Ecto neural progenitor cell (in vitro differentiated cells): ENCODE measurements at regions not wholly inside any gene's neighbourhood (a gene's known extent, or its start where the extent isn't known, plus 50 kb on each side); places are given as distances from the start of the nearest gene placed in this dataset.

Experiments
- DNase-seq: peaks from one replicate; pipeline ENCODE4 v3.0.0-alpha.2; 2018; ENCODE audit warnings: low spot score

GRCh38 chr1:195071461-195071860 is 1536.8 kb downstream of the KCNT2 start:
- no peak for DNase-seq

GRCh38 chr1:195065437-195065836 is 1542.8 kb downstream of the KCNT2 start:
- no peak for DNase-seq

- DNase-seq, result no peak
Observed at GRCh38 chr1:195064358-195064757, 1543.9 kb downstream of the KCNT2 start.

GRCh38 chr1:195054217-195054687 is 1554.0 kb downstream of the KCNT2 start:
- no peak for DNase-seq

- no peak for DNase-seq
Observed at GRCh38 chr1:195053478-195053877, 1554.8 kb downstream of the KCNT2 start.

GRCh38 chr1:195047772-195048171 is 1560.5 kb downstream of the KCNT2 start:
- no peak for DNase-seq

- DNase-seq, result no peak
Observed at GRCh38 chr1:195045072-195045471, 1563.2 kb downstream of the KCNT2 start.

- no peak for DNase-seq
Observed at GRCh38 chr1:195030793-195031192, 1577.4 kb downstream of the KCNT2 start.

- DNase-seq, result no peak
Observed at GRCh38 chr1:195026792-195027191, 1581.4 kb downstream of the KCNT2 start.

GRCh38 chr1:195019385-195019784 is 1588.9 kb downstream of the KCNT2 start:
- DNase-seq, result no peak

- no peak for DNase-seq
Observed at GRCh38 chr1:195012995-195013394, 1595.2 kb downstream of the KCNT2 start.

- no peak for DNase-seq
Observed at GRCh38 chr1:195005338-195005737, 1602.9 kb downstream of the KCNT2 start.

- no peak for DNase-seq
Observed at GRCh38 chr1:194990483-194990882, 1617.8 kb downstream of the KCNT2 start.

- no peak for DNase-seq
Observed at GRCh38 chr1:194975913-194976312, 1632.3 kb downstream of the KCNT2 start.

- DNase-seq, result no peak
Observed at GRCh38 chr1:194968916-194969315, 1639.3 kb downstream of the KCNT2 start.

- DNase-seq, result no peak
Observed at GRCh38 chr1:194959795-194960194, 1648.4 kb downstream of the KCNT2 start.

- DNase-seq, result no peak
Observed at GRCh38 chr1:194952171-194952570, 1656.1 kb downstream of the KCNT2 start.

- DNase-seq, result no peak
Observed at GRCh38 chr1:194950584-194950983, 1657.7 kb downstream of the KCNT2 start.

GRCh38 chr1:194940336-194941030 is 1667.8 kb downstream of the KCNT2 start:
- DNase-seq, result no peak

GRCh38 chr1:194935864-194936263 is 1672.4 kb downstream of the KCNT2 start:
- no peak for DNase-seq

- no peak for DNase-seq
Observed at GRCh38 chr1:194931166-194931565, 1677.1 kb downstream of the KCNT2 start.

GRCh38 chr1:194930132-194930531 is 1678.1 kb downstream of the KCNT2 start:
- DNase-seq, result no peak

- DNase-seq, result no peak
Observed at GRCh38 chr1:194929357-194929756, 1678.9 kb downstream of the KCNT2 start.

- no peak for DNase-seq
Observed at GRCh38 chr1:194919146-194919545, 1689.1 kb downstream of the KCNT2 start.
